ENCODE measurements at regions not wholly inside any gene's neighbourhood (a gene's known extent, or its start where the extent isn't known, plus 50 kb on each side); places are given as distances from the start of the nearest gene placed in this dataset.

DNA sequence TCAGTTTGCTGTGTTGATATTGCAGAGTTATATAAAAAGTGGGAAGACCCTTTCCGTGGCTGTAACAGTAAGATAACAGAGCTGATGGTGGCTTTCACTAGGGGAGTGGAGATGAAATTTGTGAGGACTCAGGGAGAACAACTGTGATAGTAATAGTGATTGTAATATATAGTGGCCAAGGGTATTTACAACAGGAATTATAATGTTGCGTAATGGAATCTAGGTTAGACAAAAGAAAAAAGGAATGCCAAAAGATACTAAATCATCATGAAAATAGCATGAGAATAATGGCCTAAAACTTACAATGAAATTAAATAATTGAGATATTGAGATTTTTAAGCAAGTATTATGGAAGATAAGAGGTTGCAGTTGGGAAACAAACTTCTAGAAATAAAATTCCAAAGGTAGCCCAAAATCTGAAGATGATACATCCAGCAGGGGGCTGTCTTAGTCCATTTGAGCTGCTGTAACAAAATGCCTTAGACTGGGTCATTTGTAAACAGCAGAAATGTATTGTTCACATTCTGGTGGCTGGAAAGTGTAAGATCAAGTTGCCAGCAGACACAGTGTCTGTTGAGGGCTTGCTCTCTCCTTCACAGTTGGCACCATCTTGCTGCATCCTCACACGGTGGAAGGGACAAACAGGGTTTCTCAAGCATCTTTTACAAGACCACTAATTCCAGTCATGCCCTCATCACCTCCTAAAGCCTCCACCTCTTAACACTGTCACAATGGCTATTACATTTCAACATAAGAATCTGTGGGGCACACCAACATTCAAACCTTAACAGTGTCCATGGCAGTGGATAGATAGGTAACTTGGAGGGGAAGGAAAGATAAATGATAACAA, 711.2 kb downstream of the MRPL39 start:
- DNase-seq (ENCODE audit: low read depth in 2 of 2), result no peak

- no peak for DNase-seq (ENCODE audit: low read depth in 2 of 2)
Observed at GRCh38 chr21:24894324-24894723, 713.0 kb downstream of the MRPL39 start.

DNA sequence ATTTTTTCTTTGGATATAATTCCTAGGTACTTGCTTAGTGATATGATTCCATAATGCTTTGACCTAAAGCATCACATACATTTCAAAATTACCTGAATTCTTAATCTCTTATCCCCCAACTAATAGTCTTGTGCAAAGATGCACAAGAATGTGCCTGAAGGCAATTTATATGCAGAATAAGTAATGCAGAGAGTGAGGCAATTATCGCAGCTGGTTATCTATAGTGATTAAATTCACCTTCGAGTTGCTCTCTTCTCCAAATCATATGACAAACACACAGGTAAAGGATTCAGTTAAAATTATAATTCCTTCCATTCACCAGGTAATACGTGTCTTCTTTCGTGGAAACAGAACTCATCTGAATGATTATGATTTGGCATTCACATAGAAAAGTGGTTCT, 717.3 kb downstream of the MRPL39 start:
- no peak for DNase-seq (ENCODE audit: low read depth in 2 of 2)

DNA sequence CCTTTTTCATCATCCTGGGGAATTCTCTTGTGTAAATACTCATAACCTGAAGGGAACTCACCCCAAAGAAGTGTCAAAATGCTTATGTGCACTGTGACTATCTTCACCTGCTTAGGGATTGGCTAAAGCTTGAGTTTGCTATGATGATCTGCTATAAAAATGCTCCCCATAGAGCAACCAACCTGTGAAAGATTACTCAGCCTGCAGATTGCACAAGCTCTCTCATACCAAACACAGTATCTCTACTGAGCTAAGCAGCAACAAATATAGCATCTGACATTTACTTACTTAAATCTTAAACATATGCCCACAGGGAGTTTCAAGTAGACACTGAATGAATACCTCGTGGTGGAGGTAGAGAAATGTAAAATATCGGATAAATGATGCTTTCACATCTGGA, 725.8 kb downstream of the MRPL39 start:
- no peak for DNase-seq (ENCODE audit: low read depth in 2 of 2)

DNA sequence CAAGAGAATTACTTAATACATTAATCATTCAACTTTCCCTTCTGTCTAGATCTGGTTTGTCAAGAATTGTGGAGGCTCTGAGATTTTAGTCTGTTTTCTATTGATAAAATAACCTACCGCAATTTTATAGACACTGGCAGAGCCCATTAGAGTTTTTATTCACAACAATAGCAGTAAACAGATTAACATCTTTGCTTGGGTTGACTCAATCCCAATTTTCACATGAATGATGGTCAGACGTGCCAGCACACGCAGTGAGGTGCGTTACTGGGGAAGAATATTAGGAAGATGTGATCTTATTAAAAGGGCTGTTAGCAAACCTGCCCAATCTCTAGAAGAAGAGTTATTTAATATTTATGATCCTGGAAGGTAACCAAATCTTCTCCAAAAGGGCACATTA, 736.6 kb downstream of the MRPL39 start:
- no peak for DNase-seq (ENCODE audit: low read depth in 2 of 2)

DNA sequence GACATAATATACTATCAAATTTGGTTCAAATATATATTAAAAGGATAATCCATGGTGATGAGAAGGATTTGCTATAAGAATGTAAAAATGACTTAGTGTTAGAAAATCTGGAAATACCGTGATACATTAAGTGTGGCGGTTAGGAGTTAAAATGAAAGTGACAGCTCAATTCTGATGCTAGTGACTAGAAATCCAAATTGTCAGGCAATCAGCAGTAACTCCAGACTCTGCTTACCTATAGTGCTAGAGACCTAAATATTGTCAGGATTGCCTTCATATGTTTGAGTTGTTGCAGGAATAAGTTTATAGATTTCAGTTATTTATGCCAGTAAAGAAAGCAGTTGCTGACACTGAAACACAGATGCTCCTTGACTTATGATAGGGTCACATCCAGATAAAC, 737.4 kb downstream of the MRPL39 start:
- no peak for DNase-seq (ENCODE audit: low read depth in 2 of 2)

DNA sequence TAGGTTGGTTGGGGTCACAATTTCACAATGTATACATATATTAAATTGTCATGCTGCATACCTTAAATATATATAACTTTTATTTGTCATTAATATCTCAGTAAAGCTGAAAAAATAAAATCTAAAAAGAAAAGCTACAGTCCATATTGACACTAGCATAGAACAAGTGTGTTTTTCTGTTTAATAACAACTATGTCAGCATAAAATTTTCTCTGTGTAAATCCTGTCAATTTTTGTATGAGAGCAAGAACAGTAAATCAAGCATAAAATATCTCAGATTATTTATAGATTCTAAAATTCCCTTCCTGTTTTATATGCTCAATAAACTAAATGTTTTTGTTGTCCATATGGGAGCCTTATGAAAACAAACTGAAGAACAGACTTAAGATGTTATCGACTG, 739.2 kb downstream of the MRPL39 start:
- DNase-seq (ENCODE audit: low read depth in 2 of 2), result no peak

DNA sequence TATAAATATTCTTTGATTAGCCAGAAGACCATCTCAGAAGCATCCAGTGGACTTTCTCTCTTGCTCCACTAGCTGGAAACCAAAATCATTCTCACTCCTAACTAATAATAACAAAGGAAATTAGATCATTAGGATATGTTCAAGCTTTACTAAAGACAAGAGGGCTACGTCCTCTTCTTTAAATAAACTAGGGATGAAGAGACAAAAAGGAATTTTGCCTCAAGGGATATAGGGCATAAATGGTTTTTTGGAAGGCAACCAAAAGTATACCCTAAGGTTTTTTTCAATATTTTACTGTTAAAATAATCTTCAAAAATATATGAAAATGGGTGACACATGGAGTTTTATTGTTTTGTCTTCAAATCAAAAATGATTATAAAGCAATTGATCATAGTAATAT, 745.8 kb downstream of the MRPL39 start:
- no peak for DNase-seq (ENCODE audit: low read depth in 2 of 2)

- no peak for DNase-seq (ENCODE audit: low read depth in 2 of 2)
Observed at GRCh38 chr21:24856326-24856725, 751.0 kb downstream of the MRPL39 start.

DNA sequence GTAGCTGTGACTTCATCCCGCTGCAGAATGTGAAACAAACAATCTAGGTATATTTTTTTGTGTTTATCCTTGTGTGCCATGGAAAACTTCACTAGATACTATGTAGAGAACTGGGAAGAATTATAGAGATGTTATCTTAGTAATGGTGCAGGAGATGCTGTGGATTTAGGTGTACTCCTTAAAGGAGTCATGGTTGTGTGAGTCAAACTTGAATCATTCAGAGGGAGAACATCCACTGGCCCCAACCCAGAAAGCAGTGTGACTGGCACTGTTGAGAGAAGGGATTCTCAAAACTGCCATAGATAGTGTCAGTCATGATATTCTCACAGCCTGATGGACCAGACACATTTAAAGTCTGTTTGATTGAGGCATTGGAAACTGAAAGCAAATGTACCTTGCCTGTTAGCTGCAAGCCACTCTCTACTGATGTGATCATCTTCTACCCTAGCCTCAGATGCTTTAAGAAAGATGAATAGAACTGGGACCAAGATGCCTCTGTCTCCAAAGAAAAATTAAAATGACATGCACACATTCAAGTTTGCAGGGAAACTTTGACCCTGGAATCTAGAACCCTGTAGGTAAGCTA, 754.6 kb downstream of the MRPL39 start:
- no peak for DNase-seq (ENCODE audit: low read depth in 2 of 2)

GRCh38 chr21:24850121-24850520, 757.2 kb downstream of the MRPL39 start:
- DNase-seq (ENCODE audit: low read depth in 2 of 2), result no peak

DNA sequence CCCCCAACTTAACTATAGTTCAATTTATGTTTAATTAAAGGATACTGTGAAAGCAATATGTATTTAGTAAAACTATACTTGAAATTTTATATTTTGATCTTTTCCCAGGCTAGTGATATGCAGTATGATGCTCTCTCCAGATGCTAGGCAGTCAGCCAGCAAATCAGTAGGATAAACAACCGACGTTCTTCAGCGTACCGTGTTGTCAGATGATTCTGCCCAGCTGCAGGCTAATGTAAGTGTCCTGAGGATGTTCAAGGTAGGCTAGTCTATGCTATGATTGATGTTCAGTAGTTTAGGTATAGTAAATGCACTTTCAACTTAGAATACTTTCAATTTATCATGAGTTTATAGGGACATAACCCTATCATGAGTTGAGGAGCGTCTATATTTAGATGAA, 762.6 kb downstream of the MRPL39 start:
- no peak for DNase-seq (ENCODE audit: low read depth in 2 of 2)

- DNase-seq (ENCODE audit: low read depth in 2 of 2), result no peak
Observed at GRCh38 chr21:24840287-24840686, 767.0 kb downstream of the MRPL39 start.

DNA sequence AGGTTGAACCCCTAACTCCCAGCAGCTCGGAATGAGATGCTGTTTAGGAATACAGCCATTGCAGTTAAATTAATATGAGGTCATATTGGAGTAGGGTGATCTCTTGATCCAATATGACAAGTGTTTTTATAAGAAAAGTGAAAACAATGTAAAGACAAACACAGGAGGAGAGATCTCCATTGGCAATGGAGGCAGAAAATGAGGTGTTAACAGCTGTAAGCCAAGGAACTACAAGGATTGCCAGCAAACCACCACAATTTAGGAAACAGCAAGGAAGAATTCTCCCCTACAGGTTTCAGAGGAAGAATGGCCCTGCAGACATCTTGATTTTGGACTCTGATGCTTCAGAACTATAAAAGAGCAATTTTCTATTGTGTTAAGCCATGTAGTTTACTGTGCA, 774.3 kb downstream of the MRPL39 start:
- no peak for DNase-seq (ENCODE audit: low read depth in 2 of 2)

GRCh38 chr21:24829397-24829796, 777.9 kb downstream of the MRPL39 start:
- DNase-seq (ENCODE audit: low read depth in 2 of 2), result no peak

DNA sequence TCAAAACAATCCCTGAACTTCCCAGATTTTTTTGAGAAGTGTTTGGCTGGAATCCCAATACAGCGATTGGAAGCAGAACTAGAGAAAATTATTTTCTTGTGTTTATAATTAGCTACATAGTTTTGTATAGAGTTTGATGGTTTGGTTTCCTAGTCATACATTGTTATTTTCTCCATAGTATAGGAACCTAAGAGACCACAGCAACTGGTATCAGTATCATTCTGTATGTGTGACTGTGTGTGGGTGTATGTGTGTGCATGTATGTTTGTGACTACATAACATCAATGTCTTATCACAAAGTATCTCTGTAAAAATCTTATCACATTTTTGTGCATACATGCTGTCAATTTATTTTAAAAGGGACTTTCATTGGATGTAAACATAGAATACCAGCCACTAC, 780.5 kb downstream of the MRPL39 start:
- DNase-seq (ENCODE audit: low read depth in 2 of 2), result no peak

DNA sequence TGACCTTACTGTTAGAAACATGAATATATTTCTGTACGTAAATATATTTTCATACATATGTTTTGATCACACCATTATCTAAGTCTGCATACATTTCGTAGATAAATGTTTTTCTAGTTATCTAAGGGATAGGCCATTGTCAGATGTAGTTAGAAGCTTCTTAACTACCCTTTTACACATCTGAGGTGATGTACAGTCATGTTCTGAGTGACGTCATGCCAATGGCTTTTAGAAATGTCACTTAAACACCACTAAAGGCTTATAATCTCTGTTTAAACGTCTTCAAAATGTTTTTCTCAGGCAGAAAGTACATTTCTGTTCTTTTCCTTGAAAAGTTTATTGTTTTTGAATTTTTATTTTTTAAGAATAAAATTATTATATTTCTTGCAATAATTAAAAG, 781.9 kb downstream of the MRPL39 start:
- no peak for DNase-seq (ENCODE audit: low read depth in 2 of 2)

DNA sequence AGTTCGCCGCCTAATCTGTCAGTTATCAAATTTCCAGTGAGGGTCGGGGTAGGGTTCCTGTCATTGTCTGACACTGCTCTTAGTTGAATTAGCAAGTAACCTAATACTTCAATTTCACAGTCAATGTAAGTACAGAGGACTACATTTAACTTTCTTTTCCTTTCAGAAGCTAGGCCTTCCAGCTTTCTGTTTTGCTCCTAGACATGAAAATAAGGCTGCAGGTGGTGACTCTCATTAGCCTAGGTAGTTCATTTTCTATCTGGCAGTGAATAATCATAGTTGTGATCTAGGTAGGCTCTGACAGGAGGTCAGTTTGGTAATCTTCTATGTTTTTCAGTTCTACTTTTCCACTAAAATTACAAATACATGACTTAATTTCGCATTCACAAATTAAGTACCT, 783.1 kb downstream of the MRPL39 start:
- no peak for DNase-seq (ENCODE audit: low read depth in 2 of 2)

GRCh38 chr21:24823247-24823646, 784.0 kb downstream of the MRPL39 start:
- DNase-seq (ENCODE audit: low read depth in 2 of 2), result no peak

DNA sequence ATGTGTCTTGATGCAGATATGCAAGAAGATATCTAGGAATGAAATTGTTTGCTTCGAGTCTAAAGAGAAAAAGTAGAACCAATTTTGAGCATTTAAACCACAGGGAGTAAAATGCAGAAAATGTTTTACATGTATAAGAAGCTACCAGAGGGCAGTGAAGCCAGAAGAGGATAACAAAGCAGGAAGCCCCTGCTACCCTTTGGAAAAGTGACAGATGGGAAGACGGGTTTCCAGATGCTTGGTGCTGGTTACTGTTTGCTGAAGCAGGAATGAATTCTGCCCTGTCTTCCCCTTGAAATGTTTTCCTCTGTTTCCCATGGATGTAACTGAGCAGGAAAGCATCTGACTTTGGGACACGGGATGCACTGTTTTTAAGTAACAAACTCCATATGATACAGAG, 822.2 kb downstream of the MRPL39 start:
- no peak for DNase-seq (ENCODE audit: low read depth in 2 of 2)

DNA sequence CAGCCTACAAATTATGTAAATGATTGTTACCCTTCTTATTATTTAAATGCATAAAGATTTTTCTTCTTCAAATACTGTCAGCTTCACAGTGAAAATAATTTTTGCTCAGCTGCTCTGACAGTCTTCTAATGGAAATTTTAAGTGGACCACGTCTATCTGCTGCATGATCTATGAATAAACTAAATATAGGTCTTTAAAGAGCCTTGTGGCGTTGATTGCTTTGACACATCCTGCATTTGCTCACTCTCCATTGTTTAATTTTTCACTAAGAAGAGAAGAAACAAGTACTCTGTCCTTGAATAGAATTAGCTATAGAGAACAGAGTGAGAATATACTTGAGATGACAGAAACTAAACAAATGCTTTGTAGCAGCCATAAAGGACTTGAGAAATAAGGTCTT, 826.1 kb downstream of the MRPL39 start:
- DNase-seq (ENCODE audit: low read depth in 2 of 2), result no peak

GRCh38 chr21:24759348-24760075, 847.8 kb downstream of the MRPL39 start:
- DNase-seq (ENCODE audit: low read depth in 2 of 2), result no peak

DNA sequence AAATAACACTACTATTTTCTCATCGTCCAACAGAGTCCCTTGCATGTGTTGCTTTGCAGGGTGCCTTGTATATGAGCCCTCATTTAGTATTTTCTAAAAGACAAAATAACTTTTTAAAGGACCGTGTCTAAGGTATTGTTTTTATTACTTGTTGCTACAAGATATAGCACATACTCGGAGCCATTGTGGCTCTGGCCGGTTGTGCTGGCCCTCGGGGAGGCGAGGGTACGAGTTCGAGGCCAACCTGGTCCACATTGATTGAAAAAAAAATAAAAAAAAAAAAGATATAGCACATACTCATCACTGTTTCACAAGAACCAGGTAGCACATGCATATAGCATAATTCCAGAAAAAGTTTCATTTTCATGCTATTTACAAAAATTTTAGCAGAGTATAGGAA, 869.2 kb downstream of the MRPL39 start:
- no peak for DNase-seq (ENCODE audit: low read depth in 2 of 2)
